K562 (cell line): ENCODE measurements at regions not wholly inside any gene's neighbourhood (a gene's known extent, or its start where the extent isn't known, plus 50 kb on each side); places are given as distances from the start of the nearest gene placed in this dataset.

ENCODE experiments used
- ADNP ChIP-seq: fragments of 200-800 bp; sonication (Bioruptor generic); IDR thresholded peaks from 2 replicates; pipeline ENCODE4 v1.6.1; 2016; ENCODE audit warnings: missing genetic modification characterization, missing compliant biosample characterization
- C11orf30 ChIP-seq: fragments of 450-650 bp; IDR thresholded peaks from 2 replicates; pipeline ENCODE4 v1.6.1; 2016; ENCODE audit warnings: low read depth, mild to moderate bottlenecking
- GTF2F1 ChIP-seq: IDR thresholded peaks from 2 replicates; pipeline ENCODE4 v1.6.1; 2011; ENCODE audit warnings: low read depth, low read length, improper control_type of control experiment
- HMG20B ChIP-seq: fragments of 250-450 bp; sonication (Bioruptor Pico); IDR thresholded peaks from 2 replicates; pipeline ENCODE4 v1.5.0; 2021; ENCODE audit warnings: mild to moderate bottlenecking
- ILK ChIP-seq: fragments of 450-650 bp; IDR thresholded peaks from 2 replicates; pipeline ENCODE4 v1.6.1; 2016; ENCODE audit warnings: missing genetic modification characterization, low read depth, mild to moderate bottlenecking, missing compliant biosample characterization, moderate library complexity, borderline replicate concordance
- KDM5B ChIP-seq: fragments of 200-600 bp; sonication (generic); IDR thresholded peaks from 2 replicates; pipeline ENCODE4 v1.6.1; 2012; ENCODE audit warnings: low read depth, mild to moderate bottlenecking, moderate library complexity, low read length, control low read depth, inconsistent platforms; ENCODE audit not compliant: insufficient replicate concordance
- MAFK ChIP-seq: IDR thresholded peaks from 2 replicates; pipeline ENCODE4 v1.6.1; 2011; ENCODE audit warnings: low read length, improper control_type of control experiment
- RBFOX2 ChIP-seq: fragments of 200-400 bp; formaldehyde crosslinking; IDR thresholded peaks from 2 replicates; pipeline ENCODE4 v1.6.1; 2017; ENCODE audit warnings: low read depth, mild to moderate bottlenecking, low read length, moderate library complexity
- SMARCA5 ChIP-seq: fragments of 450-650 bp; IDR thresholded peaks from 2 replicates; pipeline ENCODE4 v1.6.1; 2016
- TGIF2 ChIP-seq: sonication (generic); formaldehyde crosslinking; IDR thresholded peaks from 2 replicates; pipeline ENCODE4 v1.8.1; 2022; ENCODE audit warnings: mild to moderate bottlenecking, missing genetic modification reagents, moderate library complexity
- ZNF239 ChIP-seq: fragments of 250-450 bp; sonication (Bioruptor Pico); IDR thresholded peaks from 2 replicates; pipeline ENCODE4 v1.4.0; 2020; ENCODE audit warnings: mild to moderate bottlenecking
- ZNF764 ChIP-seq: fragments of 250-450 bp; sonication (Bioruptor Pico); IDR thresholded peaks from 2 replicates; pipeline ENCODE4 v1.4.0; 2020; ENCODE audit warnings: low read depth, mild to moderate bottlenecking, moderate library complexity
- ZNF780A ChIP-seq: fragments of 250-450 bp; sonication (Bioruptor Pico); IDR thresholded peaks from 2 replicates; pipeline ENCODE4 v1.5.0; 2021; ENCODE audit warnings: mild to moderate bottlenecking
- TF ChIP-seq, protein P1 (sequence below): fragments of 250-450 bp; sonication (Bioruptor Pico); IDR thresholded peaks from 2 replicates; pipeline ENCODE4 v1.8.0; 2022; ENCODE audit warnings: inconsistent platforms, mild to moderate bottlenecking, moderate library complexity, borderline replicate concordance
- TF ChIP-seq, protein P2 (sequence below): fragments of 450-650 bp; conservative IDR thresholded peaks from 2 replicates; pipeline ENCODE4 v1.6.1; 2016; ENCODE audit warnings: missing genetic modification characterization, low read depth, mild to moderate bottlenecking, control low read depth, missing compliant biosample characterization
- TF ChIP-seq, protein P3 (sequence below): fragments of 450-650 bp; IDR thresholded peaks from 2 replicates; pipeline ENCODE4 v1.7.0; 2016; ENCODE audit warnings: borderline replicate concordance
- TF ChIP-seq, protein P4 (sequence below): sonication (generic); formaldehyde crosslinking; IDR thresholded peaks from 2 replicates; pipeline ENCODE4 v1.8.0; 2022; ENCODE audit warnings: mild to moderate bottlenecking, missing genetic modification reagents
- TF ChIP-seq, protein P5 (sequence below), 2 experiments: IDR thresholded peaks; 2 replicates each; pipeline ENCODE4 v1.6.1; 2011; ENCODE audit warnings: borderline replicate concordance in 1 of 2, control low read depth in 1 of 2, low read depth in 1 of 2, low read length in 1 of 2, mild to moderate bottlenecking in 1 of 2, mixed read lengths in 1 of 2, moderate library complexity in 1 of 2; ENCODE audit not compliant: insufficient read depth in 1 of 2, insufficient read length in 1 of 2, poor library complexity in 1 of 2, severe bottlenecking in 1 of 2; ENCODE audit errors: extremely low read depth in 1 of 2
- TF ChIP-seq, protein P6 (sequence below): sonication (generic); formaldehyde crosslinking; IDR thresholded peaks from 2 replicates; pipeline ENCODE4 v1.9.0; 2022; ENCODE audit warnings: mild to moderate bottlenecking, missing genetic modification reagents

DNA sequence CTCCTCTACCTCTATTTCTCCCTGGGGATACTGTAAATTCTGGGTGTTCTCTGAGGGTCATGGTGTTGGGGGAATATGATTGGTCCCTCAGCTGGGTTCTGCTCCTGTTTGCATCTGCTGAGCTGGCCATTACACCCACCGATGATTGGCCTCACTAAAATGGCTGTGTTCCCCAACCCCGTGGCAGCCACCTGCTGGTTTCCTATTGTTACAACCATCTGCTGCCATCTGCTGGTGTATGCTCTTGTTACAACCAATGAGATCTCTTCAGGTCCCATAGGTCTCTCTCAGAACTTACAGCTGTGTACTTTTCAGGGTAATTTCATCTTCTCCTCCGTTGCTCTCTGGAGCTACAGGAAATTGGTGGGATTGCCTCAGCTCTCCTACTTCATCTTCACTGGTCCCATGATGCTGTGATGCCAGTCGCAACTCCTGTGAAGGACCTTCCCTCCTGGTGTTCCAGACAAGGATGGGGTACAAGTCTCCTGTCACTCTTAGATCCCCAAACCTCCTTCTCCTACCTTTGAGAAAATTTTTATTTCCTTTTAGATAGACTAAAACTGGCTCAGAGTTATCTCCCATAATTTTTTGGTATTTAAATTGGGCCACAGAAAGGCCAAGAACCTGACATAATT, 303.5 kb upstream of the SMIM30 start (continued):
- TF ChIP-seq ZNF239 (CRISPR knock-in tag) (no peak), ZNF780A (CRISPR knock-in tag) (no peak), MAFK (no peak; the same call in 1 of the 2 replicates), HMG20B (CRISPR knock-in tag) (no peak), TGIF2 (CRISPR knock-in tag) (no peak), ILK (tag) (no peak), C11orf30 (peak; percentile 7; the same call in 1 of the 2 replicates), ZNF764 (no peak), RBFOX2 (no peak), SMARCA5 (no peak), GTF2F1 (no peak), ADNP (no peak), KDM5B (no peak)
- TF ChIP-seq, protein P1, sequence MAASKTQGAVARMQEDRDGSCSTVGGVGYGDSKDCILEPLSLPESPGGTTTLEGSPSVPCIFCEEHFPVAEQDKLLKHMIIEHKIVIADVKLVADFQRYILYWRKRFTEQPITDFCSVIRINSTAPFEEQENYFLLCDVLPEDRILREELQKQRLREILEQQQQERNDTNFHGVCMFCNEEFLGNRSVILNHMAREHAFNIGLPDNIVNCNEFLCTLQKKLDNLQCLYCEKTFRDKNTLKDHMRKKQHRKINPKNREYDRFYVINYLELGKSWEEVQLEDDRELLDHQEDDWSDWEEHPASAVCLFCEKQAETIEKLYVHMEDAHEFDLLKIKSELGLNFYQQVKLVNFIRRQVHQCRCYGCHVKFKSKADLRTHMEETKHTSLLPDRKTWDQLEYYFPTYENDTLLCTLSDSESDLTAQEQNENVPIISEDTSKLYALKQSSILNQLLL (CRISPR knock-in tag), result no peak
- TF ChIP-seq, protein P2, sequence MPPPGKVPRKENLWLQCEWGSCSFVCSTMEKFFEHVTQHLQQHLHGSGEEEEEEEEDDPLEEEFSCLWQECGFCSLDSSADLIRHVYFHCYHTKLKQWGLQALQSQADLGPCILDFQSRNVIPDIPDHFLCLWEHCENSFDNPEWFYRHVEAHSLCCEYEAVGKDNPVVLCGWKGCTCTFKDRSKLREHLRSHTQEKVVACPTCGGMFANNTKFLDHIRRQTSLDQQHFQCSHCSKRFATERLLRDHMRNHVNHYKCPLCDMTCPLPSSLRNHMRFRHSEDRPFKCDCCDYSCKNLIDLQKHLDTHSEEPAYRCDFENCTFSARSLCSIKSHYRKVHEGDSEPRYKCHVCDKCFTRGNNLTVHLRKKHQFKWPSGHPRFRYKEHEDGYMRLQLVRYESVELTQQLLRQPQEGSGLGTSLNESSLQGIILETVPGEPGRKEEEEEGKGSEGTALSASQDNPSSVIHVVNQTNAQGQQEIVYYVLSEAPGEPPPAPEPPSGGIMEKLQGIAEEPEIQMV (tag), result no peak
- TF ChIP-seq, protein P3, sequence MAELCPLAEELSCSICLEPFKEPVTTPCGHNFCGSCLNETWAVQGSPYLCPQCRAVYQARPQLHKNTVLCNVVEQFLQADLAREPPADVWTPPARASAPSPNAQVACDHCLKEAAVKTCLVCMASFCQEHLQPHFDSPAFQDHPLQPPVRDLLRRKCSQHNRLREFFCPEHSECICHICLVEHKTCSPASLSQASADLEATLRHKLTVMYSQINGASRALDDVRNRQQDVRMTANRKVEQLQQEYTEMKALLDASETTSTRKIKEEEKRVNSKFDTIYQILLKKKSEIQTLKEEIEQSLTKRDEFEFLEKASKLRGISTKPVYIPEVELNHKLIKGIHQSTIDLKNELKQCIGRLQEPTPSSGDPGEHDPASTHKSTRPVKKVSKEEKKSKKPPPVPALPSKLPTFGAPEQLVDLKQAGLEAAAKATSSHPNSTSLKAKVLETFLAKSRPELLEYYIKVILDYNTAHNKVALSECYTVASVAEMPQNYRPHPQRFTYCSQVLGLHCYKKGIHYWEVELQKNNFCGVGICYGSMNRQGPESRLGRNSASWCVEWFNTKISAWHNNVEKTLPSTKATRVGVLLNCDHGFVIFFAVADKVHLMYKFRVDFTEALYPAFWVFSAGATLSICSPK, result no peak
- TF ChIP-seq, protein P4, sequence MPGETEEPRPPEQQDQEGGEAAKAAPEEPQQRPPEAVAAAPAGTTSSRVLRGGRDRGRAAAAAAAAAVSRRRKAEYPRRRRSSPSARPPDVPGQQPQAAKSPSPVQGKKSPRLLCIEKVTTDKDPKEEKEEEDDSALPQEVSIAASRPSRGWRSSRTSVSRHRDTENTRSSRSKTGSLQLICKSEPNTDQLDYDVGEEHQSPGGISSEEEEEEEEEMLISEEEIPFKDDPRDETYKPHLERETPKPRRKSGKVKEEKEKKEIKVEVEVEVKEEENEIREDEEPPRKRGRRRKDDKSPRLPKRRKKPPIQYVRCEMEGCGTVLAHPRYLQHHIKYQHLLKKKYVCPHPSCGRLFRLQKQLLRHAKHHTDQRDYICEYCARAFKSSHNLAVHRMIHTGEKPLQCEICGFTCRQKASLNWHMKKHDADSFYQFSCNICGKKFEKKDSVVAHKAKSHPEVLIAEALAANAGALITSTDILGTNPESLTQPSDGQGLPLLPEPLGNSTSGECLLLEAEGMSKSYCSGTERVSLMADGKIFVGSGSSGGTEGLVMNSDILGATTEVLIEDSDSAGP (CRISPR knock-in tag), result 0 out of 2 replicates have a peak, but pooled peaks have one; percentile 35
- TF ChIP-seq, protein P5, sequence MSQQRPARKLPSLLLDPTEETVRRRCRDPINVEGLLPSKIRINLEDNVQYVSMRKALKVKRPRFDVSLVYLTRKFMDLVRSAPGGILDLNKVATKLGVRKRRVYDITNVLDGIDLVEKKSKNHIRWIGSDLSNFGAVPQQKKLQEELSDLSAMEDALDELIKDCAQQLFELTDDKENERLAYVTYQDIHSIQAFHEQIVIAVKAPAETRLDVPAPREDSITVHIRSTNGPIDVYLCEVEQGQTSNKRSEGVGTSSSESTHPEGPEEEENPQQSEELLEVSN (IDR thresholded peaks at IDR 0.05; ENCODE audit: borderline replicate concordance in 1 of 2, extremely low read depth in 1 of 2, insufficient read depth in 1 of 2, insufficient read length in 1 of 2, low read depth in 1 of 2, low read length in 1 of 2, poor library complexity in 1 of 2, severe bottlenecking in 1 of 2), result peak in 1 of 2 experiments; percentile 71
- TF ChIP-seq, protein P6, sequence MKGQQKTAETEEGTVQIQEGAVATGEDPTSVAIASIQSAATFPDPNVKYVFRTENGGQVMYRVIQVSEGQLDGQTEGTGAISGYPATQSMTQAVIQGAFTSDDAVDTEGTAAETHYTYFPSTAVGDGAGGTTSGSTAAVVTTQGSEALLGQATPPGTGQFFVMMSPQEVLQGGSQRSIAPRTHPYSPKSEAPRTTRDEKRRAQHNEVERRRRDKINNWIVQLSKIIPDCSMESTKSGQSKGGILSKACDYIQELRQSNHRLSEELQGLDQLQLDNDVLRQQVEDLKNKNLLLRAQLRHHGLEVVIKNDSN (CRISPR knock-in tag), result no peak
